ENCODE measurements at regions not wholly inside any gene's neighbourhood (a gene's known extent, or its start where the extent isn't known, plus 50 kb on each side); places are given as distances from the start of the nearest gene placed in this dataset.

DNA sequence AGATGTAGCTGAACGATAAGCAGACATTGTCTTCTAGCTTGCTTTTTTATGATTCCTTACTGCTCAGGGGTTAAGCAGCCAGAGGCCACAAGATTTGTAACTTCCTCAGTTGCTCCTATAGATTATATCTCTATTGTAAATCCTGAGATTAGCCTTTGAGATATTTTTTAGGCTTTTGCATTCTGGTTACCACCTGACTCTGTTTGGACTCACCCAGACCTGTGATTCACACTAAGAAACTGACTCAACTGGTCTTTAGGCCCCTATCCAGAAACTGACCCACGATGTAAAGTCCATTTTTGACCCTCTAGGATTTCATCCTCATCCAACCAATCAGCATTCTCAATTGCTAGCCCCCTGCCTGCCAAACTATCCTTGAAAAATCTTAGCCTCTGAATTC lies 194.4 kb downstream of the RASSF9 start:
- TF ChIP-seq, protein P1, sequence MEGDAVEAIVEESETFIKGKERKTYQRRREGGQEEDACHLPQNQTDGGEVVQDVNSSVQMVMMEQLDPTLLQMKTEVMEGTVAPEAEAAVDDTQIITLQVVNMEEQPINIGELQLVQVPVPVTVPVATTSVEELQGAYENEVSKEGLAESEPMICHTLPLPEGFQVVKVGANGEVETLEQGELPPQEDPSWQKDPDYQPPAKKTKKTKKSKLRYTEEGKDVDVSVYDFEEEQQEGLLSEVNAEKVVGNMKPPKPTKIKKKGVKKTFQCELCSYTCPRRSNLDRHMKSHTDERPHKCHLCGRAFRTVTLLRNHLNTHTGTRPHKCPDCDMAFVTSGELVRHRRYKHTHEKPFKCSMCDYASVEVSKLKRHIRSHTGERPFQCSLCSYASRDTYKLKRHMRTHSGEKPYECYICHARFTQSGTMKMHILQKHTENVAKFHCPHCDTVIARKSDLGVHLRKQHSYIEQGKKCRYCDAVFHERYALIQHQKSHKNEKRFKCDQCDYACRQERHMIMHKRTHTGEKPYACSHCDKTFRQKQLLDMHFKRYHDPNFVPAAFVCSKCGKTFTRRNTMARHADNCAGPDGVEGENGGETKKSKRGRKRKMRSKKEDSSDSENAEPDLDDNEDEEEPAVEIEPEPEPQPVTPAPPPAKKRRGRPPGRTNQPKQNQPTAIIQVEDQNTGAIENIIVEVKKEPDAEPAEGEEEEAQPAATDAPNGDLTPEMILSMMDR (IDR thresholded peaks at IDR 0.05), result no peak
- no peak for TF ChIP-seq POLR2A (IDR thresholded peaks at IDR 0.05)
